ENCODE measurements at regions not wholly inside any gene's neighbourhood (a gene's known extent, or its start where the extent isn't known, plus 50 kb on each side); places are given as distances from the start of the nearest gene placed in this dataset.
A peak's percentile ranks its signal among the peaks of the same experiment; 100 is the strongest.

GRCh38 chr4:156553659-156554058 lies 417.9 kb downstream of the PDGFC start:
- POLR2A ChIA-PET = no interaction called here
- TF ChIP-seq CTCF (IDR thresholded peaks at IDR 0.05; ENCODE audit: insufficient read depth, low read length, missing control alignments) = no peak
- no peak overlapping the region for H3K4me3 ChIP-seq (ENCODE audit: low read depth, low read length)
- DNase-seq (ENCODE audit: low read depth, low spot score) = no peak
- CTCF ChIA-PET = no interaction called here

- ChIA-PET CTCF (no interaction called here), POLR2A (interaction anchor here (0.9 kb wide), 1 partner anchor 79 kb away, joined by 4 read pairs; no protein-coding TSS in a partner anchor)
- TF ChIP-seq CTCF (IDR thresholded peaks at IDR 0.05; ENCODE audit: insufficient read depth, low read length, missing control alignments) = no peak
- no peak overlapping the region for H3K4me3 ChIP-seq (ENCODE audit: low read depth, low read length)
- no peak for DNase-seq (ENCODE audit: low read depth, low spot score)
Observed at GRCh38 chr4:156547891-156548290, 423.7 kb downstream of the PDGFC start.

GRCh38 chr4:156547439-156547838 lies 424.2 kb downstream of the PDGFC start:
- H3K4me3 ChIP-seq (ENCODE audit: low read depth, low read length) = no peak overlapping the region
- peak; percentile 84 for DNase-seq (ENCODE audit: low read depth, low spot score)
- POLR2A ChIA-PET = interaction anchor here (0.9 kb wide), 1 partner anchor 79 kb away, joined by 4 read pairs; no protein-coding TSS in a partner anchor
- CTCF ChIA-PET = interaction anchor here (0.9 to 1.5 kb wide), 3 partner anchors 10 to 421 kb away, joined by 3 to 5 read pairs (median 3); no protein-coding TSS in a partner anchor
- no peak for TF ChIP-seq CTCF (IDR thresholded peaks at IDR 0.05; ENCODE audit: insufficient read depth, low read length, missing control alignments)

- no peak for TF ChIP-seq CTCF (IDR thresholded peaks at IDR 0.05; ENCODE audit: insufficient read depth, low read length, missing control alignments)
- ChIA-PET POLR2A (no interaction called here), CTCF (no interaction called here)
- no peak for DNase-seq (ENCODE audit: low read depth, low spot score)
- no peak overlapping the region for H3K4me3 ChIP-seq (ENCODE audit: low read depth, low read length)
Observed at GRCh38 chr4:156545003-156545785, 426.4 kb downstream of the PDGFC start.

GRCh38 chr4:156539376-156539775 lies 432.2 kb downstream of the PDGFC start:
- ChIA-PET CTCF (no interaction called here), POLR2A (no interaction called here)
- DNase-seq (ENCODE audit: low read depth, low spot score) = no peak
- no peak overlapping the region for H3K4me3 ChIP-seq (ENCODE audit: low read depth, low read length)
- no peak for TF ChIP-seq CTCF (IDR thresholded peaks at IDR 0.05; ENCODE audit: insufficient read depth, low read length, missing control alignments)

- CTCF ChIA-PET = no interaction called here
- no peak overlapping the region for H3K4me3 ChIP-seq (ENCODE audit: low read depth, low read length)
- POLR2A ChIA-PET = no interaction called here
- no peak for TF ChIP-seq CTCF (IDR thresholded peaks at IDR 0.05; ENCODE audit: insufficient read depth, low read length, missing control alignments)
- DNase-seq (ENCODE audit: low read depth, low spot score) = no peak
Observed at GRCh38 chr4:156538651-156539257, 432.8 kb downstream of the PDGFC start.

Measured in AG04449 (cell line).